Embryonic facial prominence (tissue), 1 donor: ENCODE measurements at regions not wholly inside any gene's neighbourhood (a gene's known extent, or its start where the extent isn't known, plus 50 kb on each side); places are given as distances from the start of the nearest gene placed in this dataset.

Source experiments
- DNase-seq: peaks from one replicate; pipeline ENCODE4 v3.0.0-alpha.2; 2016; ENCODE audit errors: extremely low spot score

GRCh38 chr1:22264464-22265341 lies 121.8 kb upstream of the WNT4 start:
- DNase-seq, result no peak

GRCh38 chr1:22266141-22266540 lies 123.2 kb upstream of the WNT4 start:
- DNase-seq, result no peak

DNA sequence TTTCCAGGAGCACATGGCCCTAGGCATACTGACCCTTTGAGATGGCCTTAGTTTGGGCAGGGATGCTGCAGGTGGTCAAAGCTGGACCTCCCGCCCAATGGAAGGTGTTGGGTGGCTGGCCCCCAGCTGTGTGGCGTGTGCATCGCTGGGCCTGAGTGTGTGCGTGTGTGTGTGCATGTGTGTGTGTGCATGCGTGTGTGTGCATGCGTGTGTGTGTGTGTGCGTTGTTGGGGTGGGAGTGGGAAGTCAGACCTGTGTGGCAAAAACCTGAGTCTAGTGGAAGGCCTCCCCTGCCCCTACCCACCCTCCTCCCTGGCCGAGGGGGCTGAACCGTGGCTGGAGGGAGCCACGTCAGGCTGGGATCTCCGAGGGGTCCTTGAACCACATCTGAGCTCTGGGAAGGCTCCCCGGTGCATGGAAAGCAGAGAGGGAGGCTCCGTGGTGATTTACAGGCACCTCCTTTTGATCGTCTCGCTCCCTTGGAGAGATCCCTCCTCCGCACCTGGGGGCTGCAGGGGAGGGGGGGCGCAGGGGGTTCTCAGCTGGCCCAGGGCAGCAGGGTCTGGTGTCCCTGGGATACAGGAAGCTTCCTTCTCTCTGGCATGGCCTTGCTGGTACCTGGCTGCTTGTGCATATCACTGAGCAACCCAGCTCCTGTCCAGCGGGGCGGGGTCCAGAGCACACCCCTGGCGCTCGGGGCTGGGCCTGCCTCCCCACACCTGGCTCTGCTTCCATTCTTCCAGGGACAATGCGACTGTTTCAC lies 124.7 kb upstream of the WNT4 start:
- DNase-seq, result no peak

DNA sequence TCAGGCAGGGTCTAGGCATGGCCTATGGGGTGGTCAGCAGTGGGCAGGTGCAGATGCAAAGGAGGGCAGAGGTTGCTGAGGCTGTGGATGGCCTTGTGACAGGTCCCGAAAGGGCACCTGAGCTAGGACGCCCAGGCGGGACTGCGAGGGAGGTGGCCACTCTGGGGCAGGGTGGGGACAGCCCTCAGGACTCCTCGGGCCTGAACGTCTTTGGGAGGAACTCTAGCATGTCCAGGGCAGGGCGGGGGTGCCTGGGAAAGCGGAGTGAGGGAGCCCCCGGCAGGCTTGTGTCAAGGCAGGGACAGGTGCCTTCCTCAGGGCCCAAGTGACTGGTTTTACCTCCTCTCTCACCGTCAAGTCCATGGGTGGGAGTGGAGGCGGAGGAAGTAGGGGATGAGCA lies 125.4 kb upstream of the WNT4 start:
- DNase-seq, result no peak

GRCh38 chr1:22271847-22272801 lies 129.2 kb upstream of the WNT4 start:
- DNase-seq, result no peak

DNA sequence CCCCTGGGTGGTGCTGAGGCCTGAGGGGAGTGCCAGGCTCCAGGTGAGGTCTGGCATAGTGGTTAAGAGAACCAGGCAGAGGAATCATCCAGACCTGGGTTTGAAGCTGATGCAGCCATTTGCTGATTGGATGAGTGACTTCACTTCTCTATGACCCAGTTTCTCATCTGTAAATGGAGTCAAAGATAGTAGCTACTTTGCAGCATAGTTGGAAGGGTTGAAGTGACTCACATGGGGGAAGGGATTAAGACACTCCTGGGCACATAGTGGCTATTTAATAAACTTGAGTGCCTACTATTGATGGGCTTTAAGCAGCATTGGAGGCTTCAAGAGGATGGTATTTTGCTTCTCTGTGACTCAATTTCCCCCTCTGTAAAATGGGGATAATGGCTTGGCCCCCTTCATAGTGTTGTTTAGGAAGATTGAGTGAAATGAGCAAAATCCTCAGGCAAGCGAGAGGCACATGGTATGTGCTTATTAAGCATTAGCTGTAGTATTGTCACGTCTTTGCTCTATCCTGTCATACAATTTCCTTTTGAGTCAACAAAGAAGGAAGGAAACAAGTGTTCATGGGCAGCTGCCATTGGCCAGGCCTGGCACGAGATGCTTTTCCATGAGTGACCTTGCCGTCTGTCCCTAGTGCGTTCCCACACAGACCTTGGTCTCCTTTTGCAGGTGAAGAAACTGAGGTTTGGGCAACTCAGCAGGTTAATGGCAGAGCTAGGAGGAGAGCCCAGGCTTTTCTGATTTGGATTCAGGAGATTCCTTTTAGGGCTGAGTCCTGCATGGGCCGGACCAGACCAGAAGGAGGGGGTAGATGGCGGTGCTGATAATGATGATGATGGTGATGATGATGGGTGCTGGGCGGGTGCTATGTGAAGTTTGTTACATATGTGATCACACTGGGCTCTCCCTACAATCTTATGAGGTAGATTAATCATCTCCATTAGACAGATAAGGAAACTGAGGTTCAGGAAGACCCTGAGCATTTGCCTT lies 131.1 kb upstream of the WNT4 start:
- DNase-seq, result no peak

GRCh38 chr1:22275167-22275566 lies 132.3 kb upstream of the WNT4 start:
- DNase-seq, result no peak

DNA sequence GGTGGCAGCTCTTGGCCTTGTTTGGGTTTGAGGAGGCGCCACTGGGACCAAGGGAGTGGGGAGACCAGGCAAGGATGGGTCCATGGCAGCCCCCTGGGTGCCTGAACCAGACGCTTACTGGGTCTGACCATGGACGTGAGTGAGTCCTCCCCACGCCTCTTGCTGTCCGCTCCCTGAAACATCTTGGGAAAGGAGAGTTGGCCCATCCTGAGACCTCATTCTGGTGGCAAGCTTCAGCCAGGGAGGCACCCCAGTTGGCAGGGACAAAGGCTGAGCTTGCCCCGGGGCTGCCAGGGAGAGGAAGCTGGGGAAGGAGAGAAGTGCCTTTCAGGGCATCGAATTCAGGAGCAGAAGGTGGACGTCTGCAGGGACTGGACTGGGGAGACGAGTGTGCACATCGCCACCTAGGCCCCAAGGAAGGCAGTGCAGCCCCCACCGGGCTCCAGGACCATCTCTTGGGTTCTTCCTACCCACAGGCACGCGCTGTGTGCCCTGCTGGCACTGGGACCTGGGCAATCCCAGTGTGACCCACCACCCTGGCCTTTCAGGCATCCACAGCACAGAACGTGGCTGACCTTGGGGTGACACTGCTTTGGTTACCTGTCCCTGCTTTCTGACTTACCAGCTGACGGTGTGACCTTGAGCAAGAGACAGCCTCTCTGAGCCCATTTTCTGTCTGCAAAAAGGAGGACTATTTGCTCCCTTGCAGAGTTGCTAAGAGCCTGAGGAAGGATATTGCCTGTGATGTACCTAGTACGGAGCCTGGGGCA lies 132.9 kb upstream of the WNT4 start:
- no peak for DNase-seq

- no peak for DNase-seq
These were observed 133.5 kb upstream of the WNT4 start for GRCh38 chr1:22276396-22276748.

DNA sequence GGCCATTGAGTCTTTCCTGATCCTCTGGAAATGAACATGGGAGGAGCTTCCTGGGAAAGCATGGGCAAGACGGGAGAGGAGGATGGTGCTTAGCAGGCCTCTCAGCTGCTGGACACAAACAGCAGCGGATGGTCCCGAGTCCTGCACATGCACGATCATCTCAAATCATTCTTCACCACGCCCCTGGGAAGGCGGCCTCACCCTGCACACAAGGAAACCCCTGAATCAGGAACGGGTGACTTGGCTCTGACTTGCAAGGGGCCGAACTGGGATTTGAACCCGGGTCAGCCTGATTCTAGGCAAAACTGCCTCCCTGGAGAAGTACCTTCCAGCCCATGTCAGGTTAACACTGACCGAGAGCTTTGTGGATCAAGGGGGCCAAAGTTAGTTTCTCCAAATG lies 134.8 kb upstream of the WNT4 start:
- no peak for DNase-seq

DNA sequence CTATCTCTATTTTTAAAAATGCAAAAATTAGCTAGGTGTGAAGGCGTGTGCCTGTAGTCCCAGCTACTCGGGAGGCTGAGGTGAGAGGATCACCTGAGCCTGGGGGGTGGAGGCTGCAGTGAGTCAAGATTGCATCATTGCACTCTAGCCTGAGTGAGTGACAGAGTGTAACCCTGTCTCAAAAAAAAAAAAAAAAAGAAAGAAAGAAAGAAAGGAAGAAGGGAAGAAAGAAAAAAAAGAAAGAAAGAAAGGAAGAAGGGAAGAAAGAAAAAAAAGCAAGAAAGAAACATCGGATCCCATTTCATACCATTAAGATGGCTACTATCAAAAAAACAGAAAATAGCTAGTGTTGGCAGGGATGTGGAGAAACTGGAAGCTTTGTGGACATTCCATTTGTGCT lies 136.8 kb upstream of the WNT4 start:
- DNase-seq, result no peak

DNA sequence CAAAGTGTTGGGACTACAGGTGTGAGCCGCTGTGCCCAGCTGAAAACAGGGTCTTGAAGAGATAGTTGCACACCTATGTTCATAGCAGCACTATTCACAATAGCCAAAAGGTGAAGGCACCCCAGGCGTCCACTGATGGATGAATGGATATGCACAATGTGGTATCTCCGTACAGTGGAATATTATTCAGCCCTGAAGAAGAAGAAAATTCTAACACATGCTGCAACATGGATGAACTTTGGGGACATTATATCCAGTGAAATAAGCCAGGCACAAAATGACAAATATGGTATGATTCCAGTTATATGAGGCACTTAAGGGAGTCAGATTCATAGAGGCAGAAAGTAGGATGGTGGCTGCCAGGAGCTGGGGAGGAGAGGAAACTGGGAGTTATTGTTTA lies 137.6 kb upstream of the WNT4 start:
- DNase-seq, result no peak

GRCh38 chr1:22281521-22282363 lies 138.8 kb upstream of the WNT4 start:
- no peak for DNase-seq

DNA sequence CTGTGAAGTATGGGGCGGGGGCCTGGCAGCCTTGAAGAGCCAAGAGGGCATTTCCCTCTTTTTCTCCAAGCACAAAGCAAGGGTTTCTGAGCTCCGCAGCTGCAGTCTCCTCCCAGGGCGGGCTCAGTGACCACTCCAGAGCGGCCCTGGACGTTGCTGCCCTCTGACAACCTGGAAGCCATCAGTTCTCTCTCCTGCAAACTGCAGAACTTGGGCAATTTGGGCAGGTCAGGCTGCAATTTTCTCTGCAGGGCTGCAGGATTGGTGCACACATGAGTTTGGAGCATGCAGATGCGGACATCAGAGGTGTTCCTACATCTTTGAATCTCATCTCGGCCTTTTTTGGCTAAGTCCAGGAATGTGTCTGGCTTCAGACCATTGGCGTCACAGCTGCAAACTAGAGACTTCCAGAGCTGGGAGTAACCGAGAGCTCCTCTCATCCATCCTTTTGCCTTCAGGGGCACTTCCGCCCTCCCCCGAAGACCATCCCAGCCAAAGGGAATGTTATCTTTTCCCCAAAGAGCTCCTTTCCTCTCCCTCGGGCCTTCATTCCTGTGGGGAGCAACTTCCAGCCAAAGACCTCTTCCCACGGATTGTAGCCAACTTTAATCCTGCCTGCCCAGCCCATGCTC lies 139.6 kb upstream of the WNT4 start:
- DNase-seq, result no peak

DNA sequence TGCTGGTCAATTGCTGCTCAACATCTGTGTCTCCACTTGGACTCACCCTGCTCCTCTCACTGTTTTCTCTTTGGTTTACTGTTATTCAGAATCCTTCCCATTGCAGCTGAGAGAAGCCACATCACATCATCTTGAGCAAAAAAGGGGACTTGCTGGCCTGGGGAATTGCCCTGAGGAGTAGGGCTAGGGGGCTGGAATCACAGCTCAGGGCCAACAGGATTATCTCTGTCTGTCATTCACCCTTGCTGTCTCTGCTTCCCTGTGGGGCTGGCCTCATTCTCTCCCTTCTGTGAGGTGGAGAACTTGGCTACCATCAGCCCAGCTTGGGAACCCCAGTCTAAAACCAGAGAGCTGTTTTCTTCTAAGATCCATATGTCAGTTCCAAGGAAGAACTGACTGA lies 140.7 kb upstream of the WNT4 start:
- no peak for DNase-seq

GRCh38 chr1:22284236-22284635 lies 141.3 kb upstream of the WNT4 start:
- DNase-seq, result no peak

DNA sequence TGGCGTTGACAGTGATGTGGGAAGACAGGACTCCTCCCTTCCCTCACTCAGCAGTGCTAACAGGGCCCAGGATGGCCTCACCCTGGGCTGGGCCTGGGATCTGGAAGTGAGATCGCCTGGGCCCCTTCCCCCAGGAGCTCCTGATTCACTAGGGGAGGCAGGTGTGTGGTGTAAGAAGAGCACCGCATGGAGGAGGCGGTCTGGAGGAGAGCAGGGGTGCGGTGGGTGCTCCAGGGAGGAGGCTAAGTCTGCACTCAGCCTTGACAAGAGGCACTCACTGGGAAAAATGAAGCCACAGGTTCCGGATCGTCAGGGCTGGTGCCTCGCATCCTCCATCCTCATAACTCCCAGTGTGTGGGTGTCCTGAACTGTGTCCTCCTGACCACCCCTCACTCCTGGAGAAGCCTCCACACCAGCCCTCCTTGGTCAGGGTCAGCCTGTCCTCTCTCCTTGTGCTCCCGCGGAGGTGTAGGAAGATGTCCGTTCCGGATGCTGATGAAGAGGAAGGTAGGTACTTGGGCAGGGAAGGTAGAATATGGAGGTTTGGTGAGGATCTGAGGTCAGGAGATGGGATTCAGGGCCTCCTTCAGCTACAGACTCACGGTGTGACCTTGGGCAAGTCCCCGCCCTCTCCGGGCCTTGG lies 142.1 kb upstream of the WNT4 start:
- DNase-seq, result no peak
